ENCODE measurements at regions not wholly inside any gene's neighbourhood (a gene's known extent, or its start where the extent isn't known, plus 50 kb on each side); places are given as distances from the start of the nearest gene placed in this dataset.
A peak's percentile ranks its signal among the peaks of the same experiment; 100 is the strongest.
"Not testable (repeated sequence)": the region's sequence is repeated elsewhere in the genome, so short reads cannot be mapped to it uniquely, and the experiment has no call there.

GRCh38 chr20:30556797-30557196, 700.7 kb upstream of the DEFB115 start:
- H3K4me3 ChIP-seq; ATAC-seq; intact Hi-C loops (cut with DNase I); H3K36me3 ChIP-seq; H3K4me1 ChIP-seq; H3K9me3 ChIP-seq; DNase-seq; H3K27ac ChIP-seq; H3K27me3 ChIP-seq: not testable (repeated sequence)
- WGBS, 2 donors: 60 to 61% methylated on average over 1 of the region's 1 CpG

- WGBS, 2 donors: 57 to 59% methylated on average over 19 of the region's 19 CpGs
- intact Hi-C loops (cut with DNase I); H3K27me3 ChIP-seq; H3K36me3 ChIP-seq; H3K27ac ChIP-seq; H3K4me1 ChIP-seq; ATAC-seq; DNase-seq; H3K4me3 ChIP-seq: not testable (repeated sequence)
- H3K9me3 ChIP-seq: peaks cover 0 to 15% (median 0%) of the 10 kb centered on the region in 11 donors
Observed at GRCh38 chr20:30565086-30565485, 692.4 kb upstream of the DEFB115 start.

- peaks cover 0 to 10% (median 0%) of the 10 kb centered on the region in 11 donors for H3K9me3 ChIP-seq
- H3K4me3 ChIP-seq; intact Hi-C loops (cut with DNase I); H3K4me1 ChIP-seq; H3K27me3 ChIP-seq; H3K36me3 ChIP-seq; H3K27ac ChIP-seq; DNase-seq; ATAC-seq: not testable (repeated sequence)
- 76 to 89% methylated on average over 9 to 10 of the region's 12 CpGs for WGBS, 2 donors
Observed at GRCh38 chr20:30569867-30570266, 687.6 kb upstream of the DEFB115 start.

GRCh38 chr20:30570622-30571021, 686.8 kb upstream of the DEFB115 start:
- 70 to 81% methylated on average over 4 of the region's 4 CpGs for WGBS, 2 donors
- DNase-seq; H3K27ac ChIP-seq; ATAC-seq; H3K4me3 ChIP-seq; H3K4me1 ChIP-seq; H3K36me3 ChIP-seq; H3K9me3 ChIP-seq; intact Hi-C loops (cut with DNase I); H3K27me3 ChIP-seq: not testable (repeated sequence)

GRCh38 chr20:30574337-30574736, 683.1 kb upstream of the DEFB115 start:
- not testable (repeated sequence) for H3K36me3 ChIP-seq, H3K27me3 ChIP-seq

GRCh38 chr20:30579069-30579468, 678.4 kb upstream of the DEFB115 start:
- ATAC-seq: peak in 1 of 8 donors; percentile 10
- intact Hi-C loops (cut with DNase I); H3K27me3 ChIP-seq; H3K36me3 ChIP-seq; H3K4me1 ChIP-seq; DNase-seq; H3K9me3 ChIP-seq: not testable (repeated sequence)
- Histone ChIP-seq H3K4me3 (peak overlapping the region in 9 of 10 donors; percentile 38 to 68 (median 52)), H3K27ac (peak overlapping the region in 1 of 10 donors; percentile 76)
- WGBS, 2 donors: 18 to 40% methylated on average over 4 of the region's 6 CpGs

More at GRCh38 chr20:30574337-30574736, 683.1 kb upstream of the DEFB115 start:
- H3K9me3 ChIP-seq; H3K27ac ChIP-seq; DNase-seq; H3K4me3 ChIP-seq; H3K4me1 ChIP-seq; intact Hi-C loops (cut with DNase I); ATAC-seq: not testable (repeated sequence)
- 60 to 77% methylated on average over 2 of the region's 2 CpGs for WGBS, 2 donors

- H3K27me3 ChIP-seq; H3K36me3 ChIP-seq; intact Hi-C loops (cut with DNase I); H3K9me3 ChIP-seq; H3K4me1 ChIP-seq: not testable (repeated sequence)
- ATAC-seq: peak; percentile 99 to 100 (median 100)
- H3K4me3 ChIP-seq: peak overlapping the region in 9 of 10 donors; percentile 38 to 68 (median 52)
- peak overlapping the region in 9 of 10 donors; percentile 45 to 76 (median 57) for H3K27ac ChIP-seq
- 3 to 9% methylated on average over 27 of the region's 27 CpGs for WGBS, 2 donors
- peak; percentile 53 to 89 for DNase-seq
Observed at GRCh38 chr20:30579824-30580438, 677.5 kb upstream of the DEFB115 start.

- H3K9me3 ChIP-seq; H3K27me3 ChIP-seq; DNase-seq; H3K36me3 ChIP-seq; ATAC-seq; H3K27ac ChIP-seq; H3K4me3 ChIP-seq; intact Hi-C loops (cut with DNase I); H3K4me1 ChIP-seq: not testable (repeated sequence)
- 18 to 43% methylated on average over 7 of the region's 7 CpGs for WGBS, 2 donors
- peak in 4 of 9 donors; percentile 13 to 50 (median 17) for TF ChIP-seq CTCF (IDR thresholded peaks at IDR 0.05)
Observed at GRCh38 chr20:30581839-30582238, 675.6 kb upstream of the DEFB115 start.

- H3K9me3 ChIP-seq; H3K4me1 ChIP-seq; H3K27ac ChIP-seq; DNase-seq; ATAC-seq; intact Hi-C loops (cut with DNase I); H3K4me3 ChIP-seq; H3K36me3 ChIP-seq: not testable (repeated sequence)
- 64 to 87% methylated on average over 4 of the region's 4 CpGs for WGBS, 2 donors
- peaks cover 0 to 12% (median 5%) of the 10 kb centered on the region in 7 donors for H3K27me3 ChIP-seq
Observed at GRCh38 chr20:30584403-30584802, 673.1 kb upstream of the DEFB115 start.

Measured in heart right ventricle (tissue), 16 donors.